Epidermal melanocyte (primary cell): ENCODE measurements at regions not wholly inside any gene's neighbourhood (a gene's known extent, or its start where the extent isn't known, plus 50 kb on each side); places are given as distances from the start of the nearest gene placed in this dataset.
"Not testable (repeated sequence)": the region's sequence is repeated elsewhere in the genome, so short reads cannot be mapped to it uniquely, and the experiment has no call there.

ENCODE experiments used
- DNase-seq: peaks from one replicate; pipeline ENCODE4 v3.0.0; 2011; ENCODE audit warnings: low spot score; ENCODE audit not compliant: insufficient read length

DNA sequence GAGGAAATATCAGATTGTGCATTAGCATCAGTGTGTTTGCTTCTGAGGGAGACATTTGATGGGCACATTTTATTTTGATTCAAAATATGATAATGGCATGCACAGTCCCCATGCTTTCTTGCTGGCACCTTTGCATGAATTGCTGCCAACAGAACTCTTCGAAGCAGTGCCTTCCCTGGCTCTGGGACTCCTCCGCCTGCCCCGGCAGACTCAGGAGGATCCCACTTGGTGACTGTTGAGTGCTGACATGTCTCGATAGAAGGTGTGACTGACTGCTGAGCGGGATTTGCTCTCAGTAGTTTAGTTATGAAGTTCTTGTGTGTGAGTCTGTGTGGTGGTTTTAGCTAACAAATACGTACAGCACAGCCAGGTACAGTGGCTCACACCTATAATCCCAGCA, 239.7 kb downstream of the FGF9 start:
- no peak for DNase-seq

DNA sequence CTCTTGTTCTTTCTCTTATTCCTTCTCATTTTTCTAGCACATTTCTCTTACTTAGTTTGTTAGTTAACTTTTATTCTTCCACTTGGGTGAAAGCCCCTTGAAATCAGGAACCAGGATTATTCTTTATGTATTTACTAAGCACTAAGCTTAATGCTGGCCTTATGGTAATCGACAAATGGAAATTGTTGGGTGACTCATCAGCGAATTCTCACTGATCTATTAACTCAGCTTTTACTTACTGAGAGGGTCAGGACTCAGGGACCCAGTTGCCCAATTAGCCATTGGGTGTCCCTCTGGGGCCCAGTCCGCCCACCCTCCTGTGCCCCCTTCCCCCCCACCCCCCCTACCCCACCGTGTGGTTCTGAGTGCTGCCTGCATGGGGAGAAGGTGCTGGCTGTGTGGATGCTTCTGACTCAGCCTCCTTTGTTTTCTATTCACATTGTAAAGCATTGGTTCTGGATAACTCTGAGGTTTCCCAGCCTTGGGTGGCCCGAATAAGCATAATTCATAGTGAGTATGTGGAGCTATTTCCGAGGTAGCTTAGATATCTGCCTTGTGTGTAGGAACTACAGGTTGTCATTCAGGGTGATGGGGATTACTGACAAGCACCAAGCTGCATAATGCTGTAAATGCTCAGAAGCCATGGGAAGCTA, 240.9 kb downstream of the FGF9 start:
- no peak for DNase-seq

DNA sequence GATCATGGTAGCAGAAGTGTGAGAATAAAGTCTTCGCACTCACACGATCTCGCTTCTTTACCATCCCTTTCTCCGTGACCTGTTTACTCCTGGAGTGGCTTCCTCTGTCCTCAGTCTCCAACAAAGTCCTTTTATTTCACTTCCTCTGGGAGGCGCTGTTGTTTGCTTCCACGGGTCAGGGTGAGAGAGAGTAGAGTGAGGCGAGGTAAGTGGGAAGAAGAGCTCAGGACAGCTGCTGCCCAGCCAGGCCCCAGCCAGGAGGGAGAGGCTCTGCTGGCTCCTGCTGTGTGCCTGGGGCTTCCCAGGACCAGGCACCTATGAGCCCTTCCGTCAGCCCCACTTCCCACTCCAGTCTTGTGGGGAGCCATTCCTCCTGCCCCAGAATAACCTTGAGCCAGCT, 242.1 kb downstream of the FGF9 start:
- no peak for DNase-seq

- DNase-seq = no peak
Observed at GRCh38 chr13:21917086-21918015, 246.5 kb downstream of the FGF9 start.

DNA sequence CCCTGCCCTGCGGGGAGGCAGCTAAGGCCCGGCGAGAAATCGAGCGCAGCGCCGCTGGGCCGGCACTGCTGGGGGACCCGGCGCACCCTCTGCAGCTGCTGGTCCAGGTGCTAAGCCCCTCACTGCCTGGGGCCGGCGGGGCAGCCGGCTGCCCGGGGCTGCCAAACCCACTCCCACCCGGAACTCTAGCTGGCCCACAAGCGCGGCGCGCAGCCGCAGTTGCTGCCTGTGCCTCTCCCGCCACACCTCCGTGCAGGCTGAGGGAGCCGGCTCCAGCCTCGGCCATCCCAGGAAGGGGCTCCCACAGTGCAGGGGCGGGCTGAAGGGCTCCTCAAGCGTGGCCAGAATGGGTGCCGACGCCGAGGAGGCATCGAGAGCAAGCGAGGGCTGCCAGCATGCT, 249.9 kb downstream of the FGF9 start:
- DNase-seq = not testable (repeated sequence)

DNA sequence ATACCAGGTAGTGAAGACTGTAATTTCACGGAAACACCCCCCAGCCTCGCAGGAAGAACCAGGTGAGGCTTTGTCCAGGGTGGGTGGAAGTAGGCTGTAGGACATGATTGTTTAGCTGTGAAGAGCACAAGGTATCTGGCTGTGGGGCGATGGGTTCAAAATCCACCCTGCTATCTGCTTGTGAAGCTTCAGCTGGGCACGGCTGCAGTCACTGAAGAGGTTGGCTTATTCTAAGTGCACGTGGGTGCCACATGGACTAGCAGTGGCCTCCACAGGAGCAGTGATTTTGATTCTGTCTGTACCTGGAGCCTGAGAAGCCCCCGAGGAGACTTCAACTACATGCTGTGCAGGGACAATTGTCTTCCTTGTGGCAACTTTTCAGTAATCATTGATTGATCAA, 254.1 kb downstream of the FGF9 start:
- DNase-seq = no peak

DNA sequence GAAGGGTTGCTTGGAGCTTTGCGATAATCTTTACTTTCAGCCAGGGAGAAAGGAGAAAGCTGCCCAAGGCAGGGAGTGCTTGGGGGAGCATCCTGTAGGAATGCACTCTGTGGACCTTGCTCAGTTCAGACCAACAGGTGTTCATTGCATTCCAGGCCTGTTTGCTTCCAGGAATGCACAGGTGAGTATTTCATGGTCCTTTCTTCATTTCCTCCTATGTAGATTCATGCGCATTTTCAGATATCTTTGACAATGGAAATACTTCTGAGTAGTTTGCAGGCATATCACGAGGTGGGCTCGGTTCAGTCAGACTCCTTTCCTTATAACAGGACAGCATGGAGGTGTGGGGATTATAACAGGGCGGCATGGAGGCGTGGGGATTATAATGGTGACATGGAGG, 254.8 kb downstream of the FGF9 start:
- DNase-seq = no peak

- DNase-seq = no peak
Observed at GRCh38 chr13:21929400-21929799, 258.5 kb downstream of the FGF9 start.

DNA sequence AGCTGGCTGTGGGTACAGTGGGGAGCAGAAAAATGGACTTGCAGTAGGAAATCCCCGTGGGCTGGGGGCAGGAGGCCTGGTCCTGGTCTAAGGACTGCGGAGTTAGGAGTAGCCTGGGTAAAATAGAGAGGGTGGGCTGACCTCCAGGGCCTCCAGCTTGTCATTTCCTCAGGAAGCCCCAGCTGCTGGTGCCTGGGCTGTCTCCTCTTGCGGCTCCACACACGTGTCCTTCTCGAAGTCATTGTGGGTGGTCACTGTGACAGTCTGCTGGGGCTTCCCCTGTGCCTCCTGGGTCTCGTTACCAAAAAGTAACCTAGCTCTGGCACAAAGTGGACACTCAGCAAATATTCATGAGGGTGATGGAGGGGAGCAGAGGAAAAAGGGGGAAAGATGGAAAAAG, 259.7 kb downstream of the FGF9 start:
- DNase-seq = no peak

DNA sequence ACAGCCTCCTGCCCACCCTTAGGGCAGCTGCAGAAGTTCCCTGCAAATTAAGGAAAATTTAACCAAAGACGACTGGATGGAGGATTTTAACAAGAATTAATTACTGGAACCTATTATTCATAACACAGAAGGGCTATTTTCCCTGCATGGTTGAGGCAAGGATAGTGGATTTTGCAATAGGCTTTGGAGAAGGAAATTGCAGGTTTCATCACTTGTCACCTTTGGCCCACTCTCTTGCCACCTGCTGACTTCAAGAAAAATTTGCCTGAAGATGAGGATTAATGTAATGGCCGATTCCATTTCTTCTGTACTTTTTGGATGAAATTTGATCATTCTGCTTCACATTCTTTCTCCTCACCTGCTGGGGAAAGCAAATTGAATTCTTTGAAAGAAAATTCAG, 261.7 kb downstream of the FGF9 start:
- DNase-seq = no peak

DNA sequence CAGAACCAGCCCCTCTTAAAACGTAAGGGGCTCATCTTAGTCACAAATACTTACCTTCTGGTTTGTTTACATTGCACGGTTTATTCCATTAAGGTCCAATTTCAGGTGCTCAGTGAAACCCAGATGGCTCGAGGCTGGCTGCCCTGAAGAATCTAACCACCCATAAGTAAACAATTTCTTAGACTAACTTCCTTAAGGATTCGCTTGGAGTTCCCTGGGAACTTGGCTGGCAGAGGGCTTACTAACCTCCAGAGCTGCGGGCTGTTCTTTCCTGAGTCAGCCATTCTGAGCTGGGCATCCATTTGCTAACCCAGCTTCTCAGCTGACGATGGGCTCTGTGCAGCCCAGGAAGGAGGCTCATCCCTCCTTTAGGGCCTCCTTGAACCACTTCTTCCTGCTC, 262.1 kb downstream of the FGF9 start:
- DNase-seq = no peak

DNA sequence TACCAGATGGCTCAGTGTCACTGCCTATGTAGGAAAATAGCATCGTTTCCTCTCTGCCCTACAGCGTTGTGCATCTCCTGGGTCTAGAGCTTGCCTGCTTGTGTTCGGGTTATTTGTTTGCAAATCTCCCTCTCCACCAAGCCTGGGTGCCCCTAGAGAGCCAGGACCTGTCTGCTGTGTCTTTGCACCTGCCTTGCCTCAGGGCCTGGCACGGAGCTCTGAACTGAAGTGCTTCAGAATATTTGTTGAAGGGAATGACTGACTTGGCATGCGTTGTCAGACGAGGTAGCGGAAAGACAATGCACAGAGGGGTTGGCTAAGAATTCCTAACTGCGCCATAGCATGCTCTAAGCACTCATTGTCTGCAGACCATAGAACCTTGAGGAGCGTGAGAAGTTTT, 263.4 kb downstream of the FGF9 start:
- no peak for DNase-seq

GRCh38 chr13:21936674-21937073, 265.8 kb downstream of the FGF9 start:
- DNase-seq = no peak

- DNase-seq = no peak
Observed at GRCh38 chr13:21938168-21938567, 267.3 kb downstream of the FGF9 start.

GRCh38 chr13:21938636-21939035, 267.8 kb downstream of the FGF9 start:
- DNase-seq = no peak

GRCh38 chr13:21942061-21942460, 271.2 kb downstream of the FGF9 start:
- DNase-seq = no peak

DNA sequence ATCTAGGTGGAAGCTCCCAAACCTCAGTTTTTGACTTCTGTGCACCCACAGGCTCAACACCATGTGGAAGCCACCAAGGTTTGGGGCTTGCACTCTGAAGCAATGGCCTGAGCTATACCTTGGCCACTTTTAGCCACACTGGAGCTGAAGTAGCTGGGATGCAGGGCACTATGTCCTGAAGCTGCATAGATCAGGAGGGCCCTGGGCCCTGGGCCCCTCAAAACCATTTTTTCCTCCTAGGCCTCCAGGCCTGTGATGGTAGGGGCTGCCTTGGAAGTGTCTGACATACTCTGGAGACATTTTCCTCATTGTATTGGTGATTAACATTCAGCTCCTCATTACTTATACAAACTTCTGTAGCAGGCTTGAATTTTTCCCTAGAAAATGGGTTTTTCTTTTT, 273.7 kb downstream of the FGF9 start:
- DNase-seq = no peak

GRCh38 chr13:21945195-21945594, 274.3 kb downstream of the FGF9 start:
- no peak for DNase-seq

DNA sequence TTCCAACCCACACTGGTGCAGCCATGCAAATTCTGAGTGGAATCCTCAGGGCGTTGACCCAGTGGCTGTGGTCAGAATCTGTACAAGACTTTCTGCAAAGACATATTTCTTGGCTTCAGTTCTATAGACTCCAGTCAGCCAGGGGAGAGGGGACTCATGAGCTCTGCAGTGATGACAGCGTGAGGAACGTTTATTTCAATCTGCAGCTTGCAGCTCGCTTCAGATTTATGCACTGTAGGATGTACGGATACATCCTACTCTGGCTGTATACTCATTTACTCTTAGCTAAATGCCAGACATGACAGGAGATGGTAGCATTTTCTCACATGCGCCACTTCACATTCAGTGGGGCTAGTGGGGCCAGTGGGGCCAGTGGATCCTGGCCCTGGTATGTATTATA, 276.1 kb downstream of the FGF9 start:
- DNase-seq = no peak

GRCh38 chr13:21948769-21949474, 278.0 kb downstream of the FGF9 start:
- DNase-seq = no peak

DNA sequence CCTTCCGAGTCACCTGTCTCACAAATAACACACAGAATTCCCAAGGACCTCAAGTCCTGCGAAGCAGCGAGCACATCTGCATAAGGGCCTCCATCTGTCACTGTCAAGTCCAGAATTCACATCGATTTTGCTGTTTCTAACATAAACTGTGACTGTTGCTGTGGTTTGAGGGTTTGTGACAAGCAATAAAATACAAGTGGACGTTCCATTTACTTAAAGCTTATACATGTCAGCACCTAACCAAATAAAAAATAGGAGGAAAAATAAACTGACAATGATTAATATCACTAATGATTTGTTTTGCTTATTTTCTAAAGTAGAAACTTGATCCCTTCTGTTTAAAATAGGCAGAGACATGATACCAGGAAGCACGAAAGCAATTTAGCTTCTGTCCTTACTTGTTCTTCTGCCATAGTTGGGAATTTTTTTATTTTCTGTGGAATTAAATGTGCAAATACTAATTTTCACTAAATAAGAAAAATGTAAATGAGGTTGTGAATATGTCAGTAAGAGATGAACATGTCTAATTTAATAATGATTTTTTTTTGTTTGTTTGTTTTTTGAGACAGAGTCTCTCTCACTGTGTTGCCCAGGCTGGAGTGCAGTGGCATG, 279.1 kb downstream of the FGF9 start:
- no peak for DNase-seq

DNA sequence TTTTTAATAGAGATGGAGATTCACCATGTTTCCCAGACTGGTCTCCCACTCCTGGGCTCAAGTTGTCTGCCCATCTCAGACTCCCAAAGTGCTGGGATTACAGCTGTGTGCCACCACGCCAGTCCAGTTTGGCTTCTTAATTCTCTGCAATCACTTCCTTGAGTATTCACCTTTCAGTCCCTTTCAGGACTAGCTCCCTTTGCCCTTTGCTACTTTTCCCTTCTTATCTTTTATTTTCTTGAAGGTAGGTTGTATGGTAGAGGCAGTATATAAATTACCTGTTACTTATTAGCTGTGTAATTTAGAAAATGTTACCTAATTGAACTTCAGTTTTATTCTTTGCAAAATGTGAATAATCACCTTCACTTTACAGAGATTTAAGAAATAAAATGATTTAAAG, 285.8 kb downstream of the FGF9 start:
- DNase-seq = no peak
